ENCODE measurements at regions not wholly inside any gene's neighbourhood (a gene's known extent, or its start where the extent isn't known, plus 50 kb on each side); places are given as distances from the start of the nearest gene placed in this dataset.

GRCh38 chr20:1060985-1061384 lies 57.4 kb upstream of the PSMF1 start:
- no peak for DNase-seq (ENCODE audit: low read depth in 3 of 3, low spot score in 2 of 3)

GRCh38 chr20:1061484-1062221 lies 56.7 kb upstream of the PSMF1 start:
- no peak for DNase-seq (ENCODE audit: low read depth in 3 of 3, low spot score in 2 of 3)

DNA sequence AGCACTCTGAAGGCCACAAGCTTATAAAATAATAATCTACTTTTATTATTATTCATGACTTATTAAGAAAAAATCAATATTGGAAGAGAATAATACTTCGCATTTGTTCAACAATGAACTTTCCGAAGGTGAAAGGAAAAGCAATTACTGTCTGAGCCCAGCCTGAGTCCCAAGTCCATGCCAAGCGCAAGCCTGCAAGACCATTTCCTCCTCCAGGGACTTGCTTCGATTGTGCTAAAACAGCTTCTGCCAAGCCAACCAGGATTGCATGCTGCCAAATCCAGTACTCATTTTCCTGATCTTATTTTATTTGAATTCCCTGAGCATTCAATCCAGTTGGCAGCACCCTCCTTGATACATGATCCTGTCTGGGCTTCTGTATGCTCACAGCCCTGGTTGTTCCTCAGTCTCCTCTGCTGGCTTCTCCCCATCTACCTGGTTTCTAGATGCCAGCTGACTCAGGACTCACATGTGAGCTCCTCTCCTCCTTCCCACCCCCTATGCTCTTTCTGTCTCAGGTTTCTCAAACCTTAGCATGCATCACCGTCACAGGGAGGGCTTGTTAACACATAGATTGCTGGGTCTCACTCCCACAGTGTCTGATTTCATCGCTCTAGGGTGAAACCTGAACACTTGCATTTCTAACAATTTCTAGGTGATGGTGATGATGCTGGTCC lies 55.9 kb upstream of the PSMF1 start:
- DNase-seq (ENCODE audit: low read depth in 3 of 3, low spot score in 2 of 3): peak in 1 of 3 donors; percentile 10
